ENCODE measurements at regions not wholly inside any gene's neighbourhood (a gene's known extent, or its start where the extent isn't known, plus 50 kb on each side); places are given as distances from the start of the nearest gene placed in this dataset.

GRCh38 chr3:46097691-46098241 lies 70.5 kb upstream of the XCR1 start:
- Mint-ChIP-seq H3K9me3 (peaks cover 0 to 16% (median 3%) of the 10 kb centered on the region in 7 donors), H3K27me3 (ENCODE audit: low read depth in 3 of 3) (peaks cover 0 to 5% (median 0%) of the 10 kb centered on the region in 3 donors), H3K4me1 (peaks cover 96% of the 10 kb centered on the region), H3K27ac (peak overlapping the region; percentile 98 to 100 (median 99)), H3K36me3 (peaks cover 14 to 31% of the 10 kb centered on the region in 2 donors), H3K4me3 (peak overlapping the region; percentile 24 to 83)
- H3K36me3 ChIP-seq (replicated peaks in 1 of 2; ENCODE audit: control insufficient read depth in 1 of 2, insufficient read depth in 2 of 2, low read length in 2 of 2): no peaks in the 10 kb centered on the region
- no peak for TF ChIP-seq CTCF (IDR thresholded peaks at IDR 0.05)
- intact Hi-C loops (cut with micrococcal nuclease): loop anchor here (1.0 kb wide), 2 partner anchors 7 to 8 kb away; no protein-coding TSS in a partner anchor
- H3K27ac ChIP-seq (ENCODE audit: low read depth in 1 of 2, low read length in 2 of 2): peak overlapping the region; percentile 98 to 100
- no peak overlapping the region for H2AFZ ChIP-seq (ENCODE audit: insufficient read depth, low read depth, low read length, poor library complexity, severe bottlenecking)
- 7% methylated on average over 4 of the region's 6 CpGs for WGBS (ENCODE audit: insufficient coverage)
- peak overlapping the region in 1 of 3 experiments; percentile 13 for H3K4me3 ChIP-seq (replicated peaks in 1 of 3; ENCODE audit: low read depth in 2 of 3, low read length in 3 of 3)
- H3K9me3 ChIP-seq (replicated peaks in 1 of 2; ENCODE audit: control insufficient read depth in 1 of 2, insufficient read depth in 1 of 2, low read length in 2 of 2): peaks cover 0 to 4% of the 10 kb centered on the region in 2 donors
- peak overlapping the region; percentile 80 for H3K9ac ChIP-seq (ENCODE audit: insufficient read depth, low read length, poor library complexity, severe bottlenecking)
- no peaks in the 10 kb centered on the region for H3K27me3 ChIP-seq (ENCODE audit: control insufficient read depth in 2 of 2, insufficient read depth in 2 of 2, low read length in 2 of 2)
- peak overlapping the region; percentile 18 for H3K4me2 ChIP-seq (replicated peaks; ENCODE audit: extremely low read depth, low read length, poor library complexity, severe bottlenecking)
- H3K4me1 ChIP-seq (ENCODE audit: control insufficient read depth in 1 of 2, insufficient read depth in 2 of 2, low read length in 2 of 2): peaks cover 99 to 100% of the 10 kb centered on the region in 2 donors
- peaks cover 10% of the 10 kb centered on the region for H3K79me2 ChIP-seq (ENCODE audit: insufficient read depth, low read length)
- DNase-seq: peak; percentile 82 to 93 (median 91)
- H4K20me1 ChIP-seq (ENCODE audit: insufficient read depth, low read length): no peaks in the 10 kb centered on the region

- peak overlapping the region; percentile 98 to 100 (median 99) for H3K27ac Mint-ChIP-seq
- Histone ChIP-seq H2AFZ (ENCODE audit: insufficient read depth, low read depth, low read length, poor library complexity, severe bottlenecking) (no peak overlapping the region), H3K4me1 (ENCODE audit: control insufficient read depth in 1 of 2, insufficient read depth in 2 of 2, low read length in 2 of 2) (peaks cover 99 to 100% of the 10 kb centered on the region in 2 donors), H3K4me2 (replicated peaks; ENCODE audit: extremely low read depth, low read length, poor library complexity, severe bottlenecking) (no peak overlapping the region), H3K9me3 (replicated peaks in 1 of 2; ENCODE audit: control insufficient read depth in 1 of 2, insufficient read depth in 1 of 2, low read length in 2 of 2) (peaks cover 0 to 4% of the 10 kb centered on the region in 2 donors), H3K27ac (ENCODE audit: low read depth in 1 of 2, low read length in 2 of 2) (peak overlapping the region; percentile 98 to 100), H4K20me1 (ENCODE audit: insufficient read depth, low read length) (no peaks in the 10 kb centered on the region), H3K79me2 (ENCODE audit: insufficient read depth, low read length) (peaks cover 10% of the 10 kb centered on the region), H3K27me3 (ENCODE audit: control insufficient read depth in 2 of 2, insufficient read depth in 2 of 2, low read length in 2 of 2) (no peaks in the 10 kb centered on the region), H3K36me3 (replicated peaks in 1 of 2; ENCODE audit: control insufficient read depth in 1 of 2, insufficient read depth in 2 of 2, low read length in 2 of 2) (no peaks in the 10 kb centered on the region), H3K9ac (ENCODE audit: insufficient read depth, low read length, poor library complexity, severe bottlenecking) (peak overlapping the region; percentile 80), H3K4me3 (replicated peaks in 1 of 3; ENCODE audit: low read depth in 2 of 3, low read length in 3 of 3) (peak overlapping the region in 1 of 3 experiments; percentile 4)
- no peak for TF ChIP-seq CTCF (IDR thresholded peaks at IDR 0.05)
- peaks cover 0 to 12% (median 3%) of the 10 kb centered on the region in 7 donors for H3K9me3 Mint-ChIP-seq
- peaks cover 0 to 5% (median 0%) of the 10 kb centered on the region in 3 donors for H3K27me3 Mint-ChIP-seq (ENCODE audit: low read depth in 3 of 3)
- DNase-seq: no peak
- H3K4me1 Mint-ChIP-seq: peaks cover 96% of the 10 kb centered on the region
- WGBS (ENCODE audit: insufficient coverage): 100% methylated on average over 1 of the region's 5 CpGs
- peaks cover 12 to 27% of the 10 kb centered on the region in 2 donors for H3K36me3 Mint-ChIP-seq
- intact Hi-C loops (cut with micrococcal nuclease): no loop called here
- H3K4me3 Mint-ChIP-seq: no peak overlapping the region
Observed at GRCh38 chr3:46096781-46097180, 69.5 kb upstream of the XCR1 start.

Data from CD14-positive monocyte (primary cell).